ENCODE measurements at regions not wholly inside any gene's neighbourhood (a gene's known extent, or its start where the extent isn't known, plus 50 kb on each side); places are given as distances from the start of the nearest gene placed in this dataset.

DNA sequence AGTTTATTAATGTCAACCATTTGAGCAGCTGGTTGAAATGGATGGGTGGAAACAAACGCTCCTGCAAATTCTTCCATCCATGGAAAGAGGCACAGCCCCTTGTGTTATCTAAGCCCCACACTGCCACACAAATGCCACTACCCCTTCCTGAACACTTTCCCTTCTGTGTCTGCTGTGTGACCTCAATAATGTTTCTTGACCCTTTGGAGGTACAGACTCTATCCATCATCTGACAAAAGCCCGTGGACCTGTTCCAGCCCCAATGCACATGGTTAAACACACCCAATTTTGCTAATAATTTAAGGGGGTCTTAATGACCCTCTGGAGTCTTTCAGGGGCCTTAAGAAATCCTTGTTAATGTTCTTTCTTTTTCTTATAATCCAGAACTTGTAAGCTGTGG lies 482.2 kb upstream of the CFAP20DC start:
- no peaks in the 10 kb centered on the region for H3K9me2 ChIP-seq (ENCODE audit: insufficient read depth, low read length)
- no peak overlapping the region for H3K4me3 ChIP-seq (ENCODE audit: low read length)
- TF ChIP-seq MXI1 (conservative IDR thresholded peaks at IDR 0.05; ENCODE audit: poor library complexity, severe bottlenecking) (no peak), SMC3 (conservative IDR thresholded peaks at IDR 0.05; ENCODE audit: poor library complexity) (no peak), RAD21 (conservative IDR thresholded peaks at IDR 0.05) (no peak), EZH2 (IDR thresholded peaks at IDR 0.05; ENCODE audit: borderline replicate concordance, insufficient read depth, low read length, poor library complexity, severe bottlenecking) (no peak), CTCF (IDR thresholded peaks at IDR 0.05; ENCODE audit: poor library complexity, severe bottlenecking) (no peak), EP300 (conservative IDR thresholded peaks at IDR 0.05; ENCODE audit: poor library complexity, severe bottlenecking) (no peak)
- TF ChIP-seq, protein P1, sequence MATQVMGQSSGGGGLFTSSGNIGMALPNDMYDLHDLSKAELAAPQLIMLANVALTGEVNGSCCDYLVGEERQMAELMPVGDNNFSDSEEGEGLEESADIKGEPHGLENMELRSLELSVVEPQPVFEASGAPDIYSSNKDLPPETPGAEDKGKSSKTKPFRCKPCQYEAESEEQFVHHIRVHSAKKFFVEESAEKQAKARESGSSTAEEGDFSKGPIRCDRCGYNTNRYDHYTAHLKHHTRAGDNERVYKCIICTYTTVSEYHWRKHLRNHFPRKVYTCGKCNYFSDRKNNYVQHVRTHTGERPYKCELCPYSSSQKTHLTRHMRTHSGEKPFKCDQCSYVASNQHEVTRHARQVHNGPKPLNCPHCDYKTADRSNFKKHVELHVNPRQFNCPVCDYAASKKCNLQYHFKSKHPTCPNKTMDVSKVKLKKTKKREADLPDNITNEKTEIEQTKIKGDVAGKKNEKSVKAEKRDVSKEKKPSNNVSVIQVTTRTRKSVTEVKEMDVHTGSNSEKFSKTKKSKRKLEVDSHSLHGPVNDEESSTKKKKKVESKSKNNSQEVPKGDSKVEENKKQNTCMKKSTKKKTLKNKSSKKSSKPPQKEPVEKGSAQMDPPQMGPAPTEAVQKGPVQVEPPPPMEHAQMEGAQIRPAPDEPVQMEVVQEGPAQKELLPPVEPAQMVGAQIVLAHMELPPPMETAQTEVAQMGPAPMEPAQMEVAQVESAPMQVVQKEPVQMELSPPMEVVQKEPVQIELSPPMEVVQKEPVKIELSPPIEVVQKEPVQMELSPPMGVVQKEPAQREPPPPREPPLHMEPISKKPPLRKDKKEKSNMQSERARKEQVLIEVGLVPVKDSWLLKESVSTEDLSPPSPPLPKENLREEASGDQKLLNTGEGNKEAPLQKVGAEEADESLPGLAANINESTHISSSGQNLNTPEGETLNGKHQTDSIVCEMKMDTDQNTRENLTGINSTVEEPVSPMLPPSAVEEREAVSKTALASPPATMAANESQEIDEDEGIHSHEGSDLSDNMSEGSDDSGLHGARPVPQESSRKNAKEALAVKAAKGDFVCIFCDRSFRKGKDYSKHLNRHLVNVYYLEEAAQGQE (IDR thresholded peaks at IDR 0.05; ENCODE audit: borderline replicate concordance) = no peak
- H3K79me2 ChIP-seq (replicated peaks; ENCODE audit: insufficient read depth, low read length) = no peaks in the 10 kb centered on the region
- no peaks in the 10 kb centered on the region for H3K36me3 ChIP-seq (ENCODE audit: insufficient read depth, low read length)
- H3F3A ChIP-seq (ENCODE audit: insufficient read depth, low read length, poor library complexity, severe bottlenecking) = no peaks in the 10 kb centered on the region
- no peaks in the 10 kb centered on the region for H3K9me3 ChIP-seq (ENCODE audit: low read length)
- no peaks in the 10 kb centered on the region for H3K27me3 ChIP-seq (ENCODE audit: insufficient read depth, low read depth, low read length)
- H3K4me2 ChIP-seq (ENCODE audit: low read length) = no peak overlapping the region
- H4K20me1 ChIP-seq (ENCODE audit: insufficient read depth) = no peaks in the 10 kb centered on the region
- H2AFZ ChIP-seq (ENCODE audit: low read depth, low read length) = no peak overlapping the region
- no peak overlapping the region for H3K27ac ChIP-seq (ENCODE audit: low read length)
- H3K9ac ChIP-seq (ENCODE audit: low read length) = no peak overlapping the region

GRCh38 chr3:59531066-59531745 lies 481.4 kb upstream of the CFAP20DC start:
- TF ChIP-seq CTCF (IDR thresholded peaks at IDR 0.05; ENCODE audit: poor library complexity, severe bottlenecking) = no peak
- no peak for TF ChIP-seq SMC3 (conservative IDR thresholded peaks at IDR 0.05; ENCODE audit: poor library complexity)
- TF ChIP-seq, protein P1 (IDR thresholded peaks at IDR 0.05; ENCODE audit: borderline replicate concordance) = no peak
- TF ChIP-seq RAD21 (conservative IDR thresholded peaks at IDR 0.05) = no peak
- no peak for TF ChIP-seq EP300 (conservative IDR thresholded peaks at IDR 0.05; ENCODE audit: poor library complexity, severe bottlenecking)
- no peak for TF ChIP-seq POLR2AphosphoS5 (IDR thresholded peaks at IDR 0.05)
- Histone ChIP-seq H3K27me3 (ENCODE audit: insufficient read depth, low read depth, low read length) (no peaks in the 10 kb centered on the region), H3K36me3 (ENCODE audit: insufficient read depth, low read length) (no peaks in the 10 kb centered on the region), H3K79me2 (replicated peaks; ENCODE audit: insufficient read depth, low read length) (no peaks in the 10 kb centered on the region), H3K4me3 (ENCODE audit: low read length) (no peak overlapping the region), H2AFZ (ENCODE audit: low read depth, low read length) (no peak overlapping the region), H3K9me3 (ENCODE audit: low read length) (no peaks in the 10 kb centered on the region), H3K9me2 (ENCODE audit: insufficient read depth, low read length) (no peaks in the 10 kb centered on the region), H3K4me2 (ENCODE audit: low read length) (no peak overlapping the region), H3F3A (ENCODE audit: insufficient read depth, low read length, poor library complexity, severe bottlenecking) (no peaks in the 10 kb centered on the region), H3K9ac (ENCODE audit: low read length) (no peak overlapping the region), H4K20me1 (ENCODE audit: insufficient read depth) (no peaks in the 10 kb centered on the region), H3K27ac (ENCODE audit: low read length) (no peak overlapping the region)

Data from neural cell (in vitro differentiated cells).